HG03354 (cell line): ENCODE measurements at regions not wholly inside any gene's neighbourhood (a gene's known extent, or its start where the extent isn't known, plus 50 kb on each side); places are given as distances from the start of the nearest gene placed in this dataset.

ENCODE experiments used
- ATAC-seq: cut with Tn5 transposase; IDR thresholded peaks from one replicate; pipeline ENCODE4 v1.9.1; 2021; ENCODE audit warnings: mild to moderate bottlenecking; ENCODE audit not compliant: unreplicated experiment, poor library complexity, severe bottlenecking

- no peak for ATAC-seq
Measured at GRCh38 chr12:86698641-86698980, 442.4 kb upstream of the MGAT4C start.

DNA sequence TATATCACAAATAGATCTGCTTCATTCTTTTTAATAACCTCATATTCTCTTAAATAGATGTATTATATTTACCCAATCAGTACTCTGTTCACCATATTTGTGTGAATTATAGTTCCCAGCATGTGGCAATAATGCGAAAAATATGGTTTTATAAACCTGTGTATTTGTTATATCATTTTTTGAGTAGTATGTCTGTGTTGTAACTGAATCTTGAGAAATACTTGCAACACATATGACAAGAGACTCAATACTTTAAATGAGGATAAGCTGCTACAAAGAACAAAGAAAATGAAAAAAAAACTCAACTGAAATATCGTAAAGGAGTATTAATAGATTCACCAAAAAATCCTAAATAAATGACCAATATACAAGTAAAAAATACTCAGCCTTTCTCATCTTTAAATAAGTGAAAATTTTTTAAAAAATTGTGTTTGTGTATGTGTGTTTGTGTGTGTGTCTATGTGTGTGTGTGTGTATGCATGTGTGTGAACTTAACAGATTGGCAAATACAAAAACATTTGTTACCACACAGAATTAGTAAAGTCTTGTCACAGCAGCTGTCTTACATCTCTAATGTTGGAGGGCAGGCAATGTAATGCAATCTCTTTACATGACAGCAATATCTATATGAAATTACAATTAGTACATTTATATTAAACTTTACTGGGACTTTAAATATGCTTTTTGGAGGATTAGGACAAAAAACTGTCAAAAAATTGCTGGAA, 441.9 kb upstream of the MGAT4C start:
- ATAC-seq, result no peak

DNA sequence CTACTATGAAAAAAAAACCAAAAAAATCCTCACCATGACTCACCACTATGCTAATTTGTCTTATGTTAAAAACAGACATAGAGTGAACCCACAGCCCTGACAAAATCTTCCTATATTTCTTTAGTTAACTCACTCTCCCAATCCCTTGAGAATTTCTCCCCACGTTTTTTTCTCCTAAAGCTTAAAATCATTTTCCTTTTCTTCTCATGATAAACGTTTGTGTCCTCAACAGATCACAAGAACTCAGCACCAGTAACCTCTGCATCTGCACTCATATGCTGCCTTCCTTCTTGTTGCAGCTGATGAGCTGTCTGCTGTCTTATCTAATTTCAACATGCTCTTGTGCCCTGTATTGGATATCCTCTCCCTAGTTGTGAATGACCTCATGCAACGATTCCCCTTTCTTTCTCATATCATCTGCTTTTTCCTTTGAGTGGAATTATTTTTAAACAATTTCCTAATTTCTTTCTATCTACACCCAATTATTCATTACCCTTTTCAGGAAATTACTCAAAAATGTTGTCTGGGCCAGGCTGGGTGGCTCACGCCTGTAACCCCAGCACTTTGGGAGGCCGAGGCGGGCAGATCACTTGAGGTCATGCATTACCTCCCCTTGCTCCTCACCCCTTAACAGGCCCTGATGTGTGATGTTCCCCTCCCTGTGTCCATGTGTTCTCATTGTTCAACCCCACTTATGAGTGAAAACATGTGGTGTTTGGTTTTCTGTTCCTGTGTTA, 427.5 kb upstream of the MGAT4C start:
- ATAC-seq, result no peak

DNA sequence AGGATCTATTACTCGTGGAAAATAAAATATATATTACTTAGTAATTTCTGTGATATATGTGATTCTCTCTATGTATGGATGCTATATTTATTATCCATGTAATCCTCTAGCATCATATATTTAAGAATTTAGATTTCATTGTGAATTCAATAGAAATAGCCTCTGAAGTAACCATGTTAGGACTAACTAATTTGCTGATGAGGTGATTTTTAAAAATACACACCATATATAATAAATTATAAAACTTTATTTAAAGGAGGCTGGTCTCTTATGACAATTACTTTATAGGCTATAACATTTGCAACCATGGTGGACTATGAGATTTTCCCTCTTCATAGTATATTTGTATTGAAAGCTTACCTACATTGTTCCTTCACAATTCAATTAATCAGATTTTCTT, 424.9 kb upstream of the MGAT4C start:
- no peak for ATAC-seq

- no peak for ATAC-seq
Measured at GRCh38 chr12:86675197-86675596, 419.0 kb upstream of the MGAT4C start.

DNA sequence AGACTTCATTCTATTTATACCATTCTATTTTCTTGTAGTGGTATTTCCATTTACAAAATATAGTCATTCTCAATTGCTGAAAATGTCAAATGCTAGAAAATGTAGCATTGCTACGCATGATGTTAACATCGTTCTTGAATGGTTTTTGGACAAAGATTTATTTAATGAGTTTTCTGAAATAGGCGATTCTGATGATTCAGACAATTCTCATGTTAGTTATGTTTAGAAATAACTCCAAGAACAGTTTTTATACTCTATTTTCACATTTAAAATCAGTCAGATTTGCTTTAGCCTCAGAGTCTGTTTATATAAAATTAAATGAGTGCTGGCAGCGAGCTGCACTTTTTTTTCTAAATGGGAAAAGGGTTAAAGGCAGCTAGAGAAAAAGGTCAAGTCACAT, 414.8 kb upstream of the MGAT4C start:
- no peak for ATAC-seq

DNA sequence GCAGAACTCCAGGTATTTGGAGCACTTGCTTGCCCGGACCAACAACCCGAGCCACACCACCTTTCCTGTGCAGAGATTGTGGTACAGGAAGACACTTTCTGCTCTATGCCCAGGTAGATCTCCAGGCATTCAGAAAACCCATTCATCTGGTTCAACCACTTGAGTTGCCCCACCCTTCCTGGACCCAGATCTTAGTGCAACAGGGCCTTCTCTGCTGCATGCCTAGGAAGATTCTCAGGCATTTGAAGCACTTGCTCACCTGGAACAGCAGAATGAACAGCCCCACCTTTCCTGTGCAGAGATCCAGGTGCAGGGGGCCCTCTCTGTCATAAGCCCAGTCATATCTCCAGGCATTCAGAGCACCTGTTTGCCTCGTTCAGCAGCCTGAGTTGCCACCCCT, 412.8 kb upstream of the MGAT4C start:
- no peak for ATAC-seq

DNA sequence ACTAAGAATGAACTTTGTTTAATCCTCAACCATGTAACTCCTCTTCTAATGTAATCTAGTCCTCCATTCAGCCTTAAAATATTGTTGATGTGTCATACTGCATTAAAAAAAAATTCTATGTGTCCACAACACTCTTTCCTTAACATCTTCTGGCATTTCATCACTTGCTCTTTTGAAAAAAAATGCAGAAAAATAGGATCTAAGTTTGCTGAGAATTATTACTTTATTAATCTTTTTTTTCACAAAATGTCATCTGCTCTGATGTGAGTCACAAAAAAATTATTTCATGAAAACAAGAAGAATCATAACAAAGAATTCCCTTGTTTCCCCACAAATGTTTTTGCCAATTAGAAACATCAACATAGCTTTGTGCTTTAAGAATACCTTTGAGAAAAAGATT, 410.1 kb upstream of the MGAT4C start:
- ATAC-seq, result no peak

GRCh38 chr12:86663716-86664115, 407.5 kb upstream of the MGAT4C start:
- ATAC-seq, result no peak

DNA sequence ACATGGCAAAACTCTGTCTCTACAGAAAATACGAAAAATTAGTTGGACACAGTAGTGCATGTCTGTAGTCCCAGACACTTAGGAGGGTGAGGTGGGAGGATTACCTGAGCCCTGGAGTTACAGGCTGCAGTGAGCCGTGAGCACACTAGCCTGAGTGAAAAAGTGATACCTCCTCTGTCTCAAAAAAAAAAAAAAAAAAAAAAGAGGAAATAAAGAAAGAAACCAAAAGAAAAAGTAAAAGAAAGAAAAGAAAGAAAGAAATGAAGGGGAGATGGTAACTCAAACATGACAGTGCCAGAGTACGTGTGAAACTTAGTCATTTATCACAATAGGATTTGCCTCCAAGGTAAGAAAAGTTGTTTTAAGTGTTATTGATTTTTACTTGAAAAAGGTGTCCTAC, 407.0 kb upstream of the MGAT4C start:
- no peak for ATAC-seq

DNA sequence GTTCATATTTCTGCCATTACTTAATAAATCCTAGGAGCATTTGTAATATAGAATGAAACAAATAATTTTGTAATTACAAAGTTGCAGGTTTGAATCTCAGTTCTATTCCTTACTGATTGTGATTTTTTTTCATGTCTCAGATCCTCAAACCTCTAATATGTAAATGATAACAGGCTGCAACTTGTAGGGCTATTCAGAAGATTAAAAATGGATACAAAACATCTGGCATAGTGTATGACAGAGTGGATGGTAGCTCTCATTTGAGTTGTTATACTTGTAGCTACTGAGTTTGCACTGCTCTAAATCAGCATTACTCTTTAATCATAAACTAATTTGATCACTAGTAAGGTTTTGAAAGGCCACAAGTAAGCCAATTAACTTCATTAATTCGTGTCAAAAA, 406.3 kb upstream of the MGAT4C start:
- no peak for ATAC-seq

- no peak for ATAC-seq
Measured at GRCh38 chr12:86660488-86661147, 404.4 kb upstream of the MGAT4C start.

DNA sequence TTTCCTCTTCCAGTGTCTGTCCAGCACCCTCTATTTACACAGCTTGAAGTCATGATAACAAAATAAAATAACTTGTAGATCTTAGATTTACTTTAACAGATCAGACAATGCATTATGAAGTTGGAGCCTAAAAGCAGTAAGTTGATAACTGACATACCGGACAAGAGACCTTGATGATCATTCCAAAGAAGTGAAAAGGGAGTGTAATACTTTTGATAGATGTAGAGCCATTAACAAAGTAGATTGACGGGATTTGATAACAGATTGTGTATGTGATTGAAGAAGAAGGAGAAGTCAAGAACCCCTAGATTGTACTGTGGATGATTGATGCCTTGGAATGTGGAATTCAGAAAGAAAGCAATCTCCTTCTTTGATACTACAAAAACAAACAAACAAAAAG, 403.8 kb upstream of the MGAT4C start:
- ATAC-seq, result no peak

- no peak for ATAC-seq
Measured at GRCh38 chr12:86658303-86658702, 402.1 kb upstream of the MGAT4C start.

- ATAC-seq, result no peak
Measured at GRCh38 chr12:86647800-86648199, 391.6 kb upstream of the MGAT4C start.

DNA sequence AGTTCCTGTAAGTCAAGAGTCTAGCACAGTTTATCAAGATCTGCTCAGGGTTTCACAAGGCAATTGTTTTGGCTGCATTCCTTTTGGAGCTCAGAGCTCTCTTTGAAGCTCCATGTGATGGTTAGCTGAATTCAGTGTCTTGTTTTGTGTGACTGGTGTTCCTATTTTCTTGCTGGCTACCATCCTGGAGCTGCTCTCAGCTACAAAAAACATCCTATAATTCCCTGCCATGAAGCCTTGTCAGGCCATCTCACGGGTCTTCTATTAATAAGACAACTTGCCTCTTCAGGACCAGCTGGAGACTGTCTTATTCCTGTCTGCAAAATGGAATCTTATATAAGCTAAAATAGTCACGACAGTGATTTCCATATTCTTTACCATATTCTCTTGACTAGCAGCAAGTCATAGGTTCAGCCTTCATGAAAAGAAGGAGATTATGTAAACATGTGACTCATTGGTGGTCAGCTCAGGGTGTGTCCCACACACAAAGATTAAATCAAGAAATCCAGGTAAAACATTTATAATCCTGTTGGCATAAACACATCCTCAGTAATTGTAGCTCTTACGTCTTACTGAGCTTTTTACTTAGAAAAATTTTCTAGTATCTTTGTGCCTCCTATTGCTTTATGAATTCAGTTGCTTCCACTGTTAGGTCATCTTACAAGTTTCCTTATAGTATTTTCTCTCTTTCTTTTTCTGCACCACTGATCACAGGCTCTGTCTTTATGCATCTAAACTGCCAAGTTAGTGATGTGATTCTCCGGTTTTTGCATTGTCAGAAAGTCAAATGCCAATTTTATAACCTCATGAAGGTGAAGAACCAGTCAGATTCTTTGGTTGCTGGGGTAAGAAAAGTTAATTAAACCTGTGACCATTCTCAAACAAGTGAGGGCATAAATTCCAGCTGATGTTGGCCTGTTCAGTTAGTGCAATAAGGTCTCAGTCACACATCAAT, 378.5 kb upstream of the MGAT4C start:
- ATAC-seq, result no peak

GRCh38 chr12:86627001-86627400, 370.8 kb upstream of the MGAT4C start:
- ATAC-seq, result no peak

DNA sequence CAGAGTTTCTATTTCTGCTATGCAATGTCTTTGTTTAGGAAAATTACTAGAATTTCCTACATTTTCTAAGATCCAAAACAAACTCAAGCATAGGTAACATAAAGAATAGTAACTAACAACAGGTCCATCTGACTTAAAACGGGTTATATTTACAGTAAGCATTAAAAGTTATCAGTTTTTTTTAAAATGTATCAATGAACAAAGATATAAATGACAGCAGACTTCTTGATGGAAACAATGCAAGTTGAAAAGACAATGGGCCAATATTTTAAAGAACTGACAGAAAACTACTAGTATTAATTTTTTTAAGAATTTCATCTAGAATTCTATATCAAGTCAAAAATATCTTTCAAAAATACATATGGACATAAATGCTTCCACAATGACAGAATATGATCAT, 367.1 kb upstream of the MGAT4C start:
- no peak for ATAC-seq

DNA sequence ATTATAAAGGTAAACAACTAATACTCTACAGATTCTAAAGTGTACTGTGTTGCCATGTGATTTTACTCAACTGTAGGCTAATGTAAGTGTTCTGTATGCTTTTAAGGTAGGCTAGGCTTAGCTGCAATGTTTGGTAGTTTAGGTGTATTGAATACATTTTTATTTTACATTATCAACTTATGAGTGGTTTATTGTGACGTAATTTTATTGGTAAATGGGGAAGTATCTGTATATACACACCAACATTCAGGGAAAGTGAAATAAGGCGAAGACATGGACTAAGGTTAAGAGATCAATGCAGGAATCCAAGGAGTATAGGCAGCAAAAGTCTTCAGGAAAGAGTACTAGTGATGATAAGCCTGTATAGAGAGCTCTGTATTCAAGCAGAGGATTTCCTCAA, 365.8 kb upstream of the MGAT4C start:
- no peak for ATAC-seq

DNA sequence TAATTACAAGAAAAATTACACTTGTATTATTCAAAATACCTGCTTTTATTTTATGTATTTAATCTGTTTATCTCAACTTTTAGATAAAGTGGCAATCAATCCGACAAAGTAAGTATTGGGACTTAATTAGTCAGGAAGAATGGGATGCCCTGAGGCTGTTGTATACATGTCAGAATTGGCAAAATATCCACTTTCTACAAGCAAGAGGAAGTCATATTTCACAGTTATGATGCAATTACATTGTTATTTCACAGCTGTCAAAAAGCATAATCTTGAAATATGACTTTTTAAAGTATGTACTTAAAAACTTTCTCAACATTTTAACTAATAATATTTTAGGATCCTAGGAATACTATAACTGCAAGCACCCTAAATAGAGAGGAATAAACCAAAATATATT, 357.1 kb upstream of the MGAT4C start:
- ATAC-seq, result no peak
